ENCODE measurements at regions not wholly inside any gene's neighbourhood (a gene's known extent, or its start where the extent isn't known, plus 50 kb on each side); places are given as distances from the start of the nearest gene placed in this dataset.

GRCh38 chrX:8921615-8922014 is 112.3 kb downstream of the FAM9B start:
- Histone ChIP-seq H3K9me3 (ENCODE audit: low read depth) (no peaks in the 10 kb centered on the region), H3K27me3 (no peaks in the 10 kb centered on the region), H3K36me3 (no peaks in the 10 kb centered on the region), H2AFZ (replicated peaks) (no peak overlapping the region), H3K4me2 (no peak overlapping the region), H3K9ac (no peak overlapping the region), H3K4me1 (no peaks in the 10 kb centered on the region), H4K20me1 (ENCODE audit: low read depth) (no peaks in the 10 kb centered on the region), H3K27ac (no peak overlapping the region), H3K4me3 (no peak overlapping the region), H3K79me2 (ENCODE audit: low read depth) (no peaks in the 10 kb centered on the region), H3F3A (ENCODE audit: low read depth) (no peaks in the 10 kb centered on the region)
- H3K4me3 Mint-ChIP-seq: no peak overlapping the region
- TF ChIP-seq EZH2phosphoT487 (IDR thresholded peaks at IDR 0.05): no peak
- no peak for TF ChIP-seq CTCF (IDR thresholded peaks at IDR 0.05)
- no peak for TF ChIP-seq EZH2 (IDR thresholded peaks at IDR 0.05)
- H3K9me3 Mint-ChIP-seq: no peaks in the 10 kb centered on the region
- H3K27me3 Mint-ChIP-seq (ENCODE audit: insufficient read depth, low read depth): no peaks in the 10 kb centered on the region
- H3K36me3 Mint-ChIP-seq: no peaks in the 10 kb centered on the region
- no peak overlapping the region for H3K27ac Mint-ChIP-seq
- no peaks in the 10 kb centered on the region for H3K4me1 Mint-ChIP-seq
- DNase-seq (ENCODE audit: low spot score): no peak

GRCh38 chrX:8919801-8920200 is 114.1 kb downstream of the FAM9B start:
- no peaks in the 10 kb centered on the region for H4K20me1 ChIP-seq (ENCODE audit: low read depth)
- no peaks in the 10 kb centered on the region for H3K9me3 ChIP-seq (ENCODE audit: low read depth)
- peaks cover 2% of the 10 kb centered on the region for H3K27me3 Mint-ChIP-seq (ENCODE audit: insufficient read depth, low read depth)
- H3K4me1 Mint-ChIP-seq: no peaks in the 10 kb centered on the region
- H3K4me1 ChIP-seq: no peaks in the 10 kb centered on the region
- H3K4me3 ChIP-seq: no peak overlapping the region
- TF ChIP-seq EZH2 (IDR thresholded peaks at IDR 0.05) (no peak), CTCF (IDR thresholded peaks at IDR 0.05) (no peak), EZH2phosphoT487 (IDR thresholded peaks at IDR 0.05) (no peak)
- no peaks in the 10 kb centered on the region for H3K36me3 Mint-ChIP-seq
- no peaks in the 10 kb centered on the region for H3K79me2 ChIP-seq (ENCODE audit: low read depth)
- no peak overlapping the region for H3K27ac Mint-ChIP-seq
- H3K4me3 Mint-ChIP-seq: no peak overlapping the region
- H3K27me3 ChIP-seq: no peaks in the 10 kb centered on the region
- H3K27ac ChIP-seq: no peak overlapping the region
- no peaks in the 10 kb centered on the region for H3F3A ChIP-seq (ENCODE audit: low read depth)
- H2AFZ ChIP-seq (replicated peaks): no peak overlapping the region
- no peak for DNase-seq (ENCODE audit: low spot score)
- H3K36me3 ChIP-seq: no peaks in the 10 kb centered on the region
- H3K9me3 Mint-ChIP-seq: no peaks in the 10 kb centered on the region
- H3K4me2 ChIP-seq: no peak overlapping the region
- H3K9ac ChIP-seq: no peak overlapping the region

GRCh38 chrX:8916697-8917096 is 115.5 kb upstream of the FAM9A start:
- Histone ChIP-seq H3K9me3 (ENCODE audit: low read depth) (no peaks in the 10 kb centered on the region), H3K9ac (no peak overlapping the region), H2AFZ (replicated peaks) (no peak overlapping the region), H3K4me3 (no peak overlapping the region), H4K20me1 (ENCODE audit: low read depth) (no peaks in the 10 kb centered on the region), H3K4me2 (no peak overlapping the region), H3K27me3 (no peaks in the 10 kb centered on the region), H3K36me3 (no peaks in the 10 kb centered on the region), H3K79me2 (ENCODE audit: low read depth) (no peaks in the 10 kb centered on the region), H3F3A (ENCODE audit: low read depth) (no peaks in the 10 kb centered on the region), H3K27ac (no peak overlapping the region), H3K4me1 (no peaks in the 10 kb centered on the region)
- Mint-ChIP-seq H3K4me3 (no peak overlapping the region), H3K9me3 (peaks cover 2% of the 10 kb centered on the region), H3K27me3 (ENCODE audit: insufficient read depth, low read depth) (peaks cover 2% of the 10 kb centered on the region), H3K27ac (no peak overlapping the region), H3K36me3 (no peaks in the 10 kb centered on the region), H3K4me1 (no peaks in the 10 kb centered on the region)
- DNase-seq (ENCODE audit: low spot score): no peak
- TF ChIP-seq CTCF (IDR thresholded peaks at IDR 0.05) (no peak), EZH2 (IDR thresholded peaks at IDR 0.05) (no peak), EZH2phosphoT487 (IDR thresholded peaks at IDR 0.05) (no peak)

- Mint-ChIP-seq H3K4me3 (no peak overlapping the region), H3K27ac (no peak overlapping the region), H3K27me3 (ENCODE audit: insufficient read depth, low read depth) (peaks cover 2% of the 10 kb centered on the region), H3K36me3 (no peaks in the 10 kb centered on the region), H3K9me3 (peaks cover 2% of the 10 kb centered on the region), H3K4me1 (peaks cover 5% of the 10 kb centered on the region)
- Histone ChIP-seq H3K4me1 (no peaks in the 10 kb centered on the region), H3K27me3 (no peaks in the 10 kb centered on the region), H3K79me2 (ENCODE audit: low read depth) (no peaks in the 10 kb centered on the region), H4K20me1 (ENCODE audit: low read depth) (no peaks in the 10 kb centered on the region), H3F3A (ENCODE audit: low read depth) (no peaks in the 10 kb centered on the region), H3K4me2 (no peak overlapping the region), H2AFZ (replicated peaks) (no peak overlapping the region), H3K9ac (no peak overlapping the region), H3K27ac (no peak overlapping the region), H3K4me3 (no peak overlapping the region), H3K36me3 (no peaks in the 10 kb centered on the region), H3K9me3 (ENCODE audit: low read depth) (no peaks in the 10 kb centered on the region)
- TF ChIP-seq EZH2 (IDR thresholded peaks at IDR 0.05): no peak
- no peak for TF ChIP-seq EZH2phosphoT487 (IDR thresholded peaks at IDR 0.05)
- TF ChIP-seq CTCF (IDR thresholded peaks at IDR 0.05): no peak
- DNase-seq (ENCODE audit: low spot score): no peak
Measured at GRCh38 chrX:8914681-8915080, 113.5 kb upstream of the FAM9A start.

All from neural progenitor cell (in vitro differentiated cells).